ENCODE measurements at regions not wholly inside any gene's neighbourhood (a gene's known extent, or its start where the extent isn't known, plus 50 kb on each side); places are given as distances from the start of the nearest gene placed in this dataset.

GRCh38 chr9:74277532-74277931 is 219.6 kb upstream of the RORB start:
- FAIRE-seq (no peak), ATAC-seq (no peak), DNase-seq (no peak)
- Histone ChIP-seq H3K27me3 (no peaks in the 10 kb centered on the region), H3K4me3 (no peak overlapping the region), H3K9me3 (no peaks in the 10 kb centered on the region), H3K4me1 (no peaks in the 10 kb centered on the region), H3K36me3 (no peaks in the 10 kb centered on the region), H3K27ac (no peak overlapping the region)
- WGBS, 2 donors: 41 to 45% methylated on average over 3 of the region's 3 CpGs
- intact Hi-C loops (cut with DNase I): loop anchor here in 1 of 3 donors (10.0 kb wide), 1 partner anchor 57 kb away; no protein-coding TSS in a partner anchor
- TF ChIP-seq CTCF (IDR thresholded peaks at IDR 0.05): no peak

GRCh38 chr9:74281674-74282073 is 215.5 kb upstream of the RORB start:
- Histone ChIP-seq H3K27me3 (no peaks in the 10 kb centered on the region), H3K36me3 (no peaks in the 10 kb centered on the region), H3K27ac (no peak overlapping the region), H3K4me1 (no peaks in the 10 kb centered on the region), H3K4me3 (no peak overlapping the region), H3K9me3 (no peaks in the 10 kb centered on the region)
- DNase-seq (no peak), ATAC-seq (no peak), FAIRE-seq (no peak)
- intact Hi-C loops (cut with DNase I): no loop called here
- 79 to 90% methylated on average over 1 of the region's 1 CpG for WGBS, 2 donors
- TF ChIP-seq CTCF (IDR thresholded peaks at IDR 0.05): no peak

GRCh38 chr9:74282526-74283253 is 214.4 kb upstream of the RORB start:
- no peak for TF ChIP-seq CTCF (IDR thresholded peaks at IDR 0.05)
- WGBS, 2 donors: 0% methylated on average over 1 of the region's 1 CpG
- no peak for ATAC-seq
- intact Hi-C loops (cut with DNase I): no loop called here
- Histone ChIP-seq H3K27me3 (no peaks in the 10 kb centered on the region), H3K9me3 (no peaks in the 10 kb centered on the region), H3K27ac (no peak overlapping the region), H3K4me1 (no peaks in the 10 kb centered on the region), H3K4me3 (no peak overlapping the region), H3K36me3 (no peaks in the 10 kb centered on the region)
- no peak for FAIRE-seq
- DNase-seq: no peak

- FAIRE-seq (no peak), ATAC-seq (no peak), DNase-seq (no peak)
- Histone ChIP-seq H3K27me3 (no peaks in the 10 kb centered on the region), H3K4me3 (no peak overlapping the region), H3K9me3 (no peaks in the 10 kb centered on the region), H3K27ac (no peak overlapping the region), H3K36me3 (no peaks in the 10 kb centered on the region), H3K4me1 (no peaks in the 10 kb centered on the region)
- WGBS, 2 donors: 15 to 21% methylated on average over 11 of the region's 11 CpGs
- no peak for TF ChIP-seq CTCF (IDR thresholded peaks at IDR 0.05)
- intact Hi-C loops (cut with DNase I): no loop called here
These were observed 212.3 kb upstream of the RORB start for GRCh38 chr9:74284581-74285450.

GRCh38 chr9:74293479-74293878 is 203.7 kb upstream of the RORB start:
- no peak overlapping the region for H3K4me3 ChIP-seq
- FAIRE-seq: no peak
- H3K4me1 ChIP-seq: no peaks in the 10 kb centered on the region
- no peak overlapping the region for H3K27ac ChIP-seq
- H3K27me3 ChIP-seq: no peaks in the 10 kb centered on the region
- 41 to 71% methylated on average over 2 of the region's 2 CpGs for WGBS, 2 donors
- no peak for ATAC-seq
- no peak for TF ChIP-seq CTCF (IDR thresholded peaks at IDR 0.05)
- no peaks in the 10 kb centered on the region for H3K9me3 ChIP-seq
- H3K36me3 ChIP-seq: no peaks in the 10 kb centered on the region
- DNase-seq: no peak
- intact Hi-C loops (cut with DNase I): no loop called here
